Neural cell (in vitro differentiated cells): ENCODE measurements at regions not wholly inside any gene's neighbourhood (a gene's known extent, or its start where the extent isn't known, plus 50 kb on each side); places are given as distances from the start of the nearest gene placed in this dataset.

Experiments
- H2AFZ ChIP-seq: fragments of 200-600, 300-800 bp; sonication (generic), shearing (Covaris generic); 2 replicates; pipeline ENCODE4 v1.6.0; 2014; ENCODE audit warnings: low read depth, mild to moderate bottlenecking, antibody characterized with exemption, low read length, moderate library complexity
- H3F3A ChIP-seq: fragments of 200-600 bp; shearing (Covaris generic); 2 replicates; pipeline ENCODE4 v1.6.1; 2016; ENCODE audit warnings: mild to moderate bottlenecking, moderate library complexity, mixed read lengths, antibody characterized with exemption, low read length; ENCODE audit not compliant: insufficient read depth, poor library complexity, severe bottlenecking
- H3K27ac ChIP-seq: fragments of 200-600, 300-800 bp; sonication (generic), shearing (Covaris generic); 2 replicates; pipeline ENCODE4 v1.5.1; 2014; ENCODE audit warnings: mild to moderate bottlenecking, low read length, moderate library complexity
- H3K27me3 ChIP-seq: fragments of 300-800, 200-600 bp; sonication (generic), shearing (Covaris generic); 2 replicates; pipeline ENCODE4 v1.6.0; 2014; ENCODE audit warnings: mild to moderate bottlenecking, low read depth, low read length, moderate library complexity; ENCODE audit not compliant: insufficient read depth
- H3K36me3 ChIP-seq: fragments of 300-800, 200-600 bp; sonication (generic), shearing (Covaris generic); 2 replicates; pipeline ENCODE4 v1.5.1; 2014; ENCODE audit warnings: mild to moderate bottlenecking, antibody characterized with exemption, low read length, moderate library complexity; ENCODE audit not compliant: insufficient read depth
- H3K4me2 ChIP-seq: fragments of 300-800, 200-600 bp; sonication (generic), shearing (Covaris generic); 2 replicates; pipeline ENCODE4 v1.6.0; 2014; ENCODE audit warnings: mild to moderate bottlenecking, low read length
- H3K4me3 ChIP-seq: fragments of 300-800, 200-600 bp; sonication (generic), shearing (Covaris generic); 2 replicates; pipeline ENCODE4 v1.5.1; 2014; ENCODE audit warnings: mild to moderate bottlenecking, low read length, moderate library complexity
- H3K79me2 ChIP-seq: fragments of 200-600 bp; shearing (Covaris generic); replicated peaks from 2 replicates; pipeline ENCODE4 v1.6.0; 2014; ENCODE audit warnings: mild to moderate bottlenecking, low read length, moderate library complexity; ENCODE audit not compliant: insufficient read depth
- H3K9ac ChIP-seq: fragments of 300-800, 200-600 bp; sonication (generic), shearing (Covaris generic); 2 replicates; pipeline ENCODE4 v1.6.1; 2016; ENCODE audit warnings: mild to moderate bottlenecking, low read length, mixed read lengths
- H3K9me2 ChIP-seq: fragments of 200-600 bp; shearing (Covaris generic); 2 replicates; pipeline ENCODE4 v1.6.1; 2016; ENCODE audit warnings: mild to moderate bottlenecking, low read length, mixed read lengths; ENCODE audit not compliant: insufficient read depth
- H3K9me3 ChIP-seq: fragments of 200-600, 300-800 bp; sonication (generic), shearing (Covaris generic); 2 replicates; pipeline ENCODE4 v1.6.1; 2016; ENCODE audit warnings: mild to moderate bottlenecking, mixed run types, low read length, moderate library complexity, mixed read lengths
- H4K20me1 ChIP-seq: fragments of 200-600 bp; shearing (Covaris generic); 2 replicates; pipeline ENCODE4 v1.6.1; 2016; ENCODE audit warnings: mild to moderate bottlenecking, mixed run types; ENCODE audit not compliant: insufficient read depth
- CTCF ChIP-seq: fragments of 450-650 bp; IDR thresholded peaks from 2 replicates; pipeline ENCODE4 v1.5.1; 2014; ENCODE audit warnings: antibody characterized with exemption, mild to moderate bottlenecking, moderate library complexity; ENCODE audit not compliant: poor library complexity, severe bottlenecking
- EP300 ChIP-seq: fragments of 450-650 bp; conservative IDR thresholded peaks from 2 replicates; pipeline ENCODE4 v1.6.1; 2014; ENCODE audit warnings: antibody characterized with exemption, mild to moderate bottlenecking, moderate library complexity; ENCODE audit not compliant: poor library complexity, severe bottlenecking
- EZH2 ChIP-seq: fragments of 200-600, 300-800 bp; shearing (Covaris generic), sonication (generic); IDR thresholded peaks from 2 replicates; pipeline ENCODE4 v1.6.1; 2014; ENCODE audit warnings: antibody characterized with exemption, low read length, borderline replicate concordance, mild to moderate bottlenecking; ENCODE audit not compliant: insufficient read depth, poor library complexity, severe bottlenecking
- MXI1 ChIP-seq: fragments of 450-650 bp; conservative IDR thresholded peaks from 2 replicates; pipeline ENCODE4 v1.6.1; 2014; ENCODE audit warnings: antibody characterized with exemption, mild to moderate bottlenecking; ENCODE audit not compliant: poor library complexity, severe bottlenecking
- POLR2AphosphoS5 ChIP-seq: IDR thresholded peaks from 2 replicates; pipeline ENCODE4 v1.6.1; 2012
- RAD21 ChIP-seq: fragments of 450-650 bp; conservative IDR thresholded peaks from 2 replicates; pipeline ENCODE4 v1.6.1; 2014; ENCODE audit warnings: antibody characterized with exemption, mild to moderate bottlenecking, moderate library complexity
- REST ChIP-seq: IDR thresholded peaks from 2 replicates; pipeline ENCODE4 v1.6.1; 2012; ENCODE audit warnings: borderline replicate concordance
- SMC3 ChIP-seq: fragments of 450-650 bp; conservative IDR thresholded peaks from 2 replicates; pipeline ENCODE4 v1.6.1; 2014; ENCODE audit warnings: antibody characterized with exemption, mild to moderate bottlenecking, moderate library complexity; ENCODE audit not compliant: poor library complexity
- TAF1 ChIP-seq: IDR thresholded peaks from 2 replicates; pipeline ENCODE4 v1.6.1; 2012; ENCODE audit warnings: low read depth

- Histone ChIP-seq H3K4me3 (no peak overlapping the region), H2AFZ (no peak overlapping the region), H3K9ac (no peak overlapping the region), H3K9me2 (no peaks in the 10 kb centered on the region), H3K36me3 (no peaks in the 10 kb centered on the region), H3K27ac (no peak overlapping the region), H3K79me2 (no peaks in the 10 kb centered on the region), H3K27me3 (no peaks in the 10 kb centered on the region), H3K4me2 (no peak overlapping the region), H3K9me3 (no peaks in the 10 kb centered on the region), H3F3A (no peaks in the 10 kb centered on the region), H4K20me1 (no peaks in the 10 kb centered on the region)
- TF ChIP-seq EP300 (no peak), EZH2 (no peak), RAD21 (no peak), POLR2AphosphoS5 (no peak), REST (no peak), MXI1 (no peak), TAF1 (no peak), SMC3 (no peak), CTCF (no peak)
Measured at GRCh38 chr9:691825-692400, 149.6 kb upstream of the DMRT1 start.

- no peak overlapping the region for H2AFZ ChIP-seq
- no peaks in the 10 kb centered on the region for H3K27me3 ChIP-seq
- no peak overlapping the region for H3K9ac ChIP-seq
- H3K9me2 ChIP-seq: no peaks in the 10 kb centered on the region
- H3K4me3 ChIP-seq: no peak overlapping the region
- no peaks in the 10 kb centered on the region for H3K36me3 ChIP-seq
- no peak overlapping the region for H3K27ac ChIP-seq
- no peaks in the 10 kb centered on the region for H3K79me2 ChIP-seq
- TF ChIP-seq POLR2AphosphoS5 (no peak), CTCF (no peak), REST (no peak), MXI1 (no peak), EZH2 (no peak), SMC3 (no peak), RAD21 (no peak), EP300 (no peak), TAF1 (no peak)
- no peaks in the 10 kb centered on the region for H3K9me3 ChIP-seq
- H4K20me1 ChIP-seq: no peaks in the 10 kb centered on the region
- H3F3A ChIP-seq: no peaks in the 10 kb centered on the region
- H3K4me2 ChIP-seq: no peak overlapping the region
Measured at GRCh38 chr9:692636-693129, 148.8 kb upstream of the DMRT1 start.
